H9 (cell line): ENCODE measurements at regions not wholly inside any gene's neighbourhood (a gene's known extent, or its start where the extent isn't known, plus 50 kb on each side); places are given as distances from the start of the nearest gene placed in this dataset.

ENCODE experiments used
- DNase-seq: peaks from one replicate; pipeline ENCODE4 v3.0.0-alpha.2; 2017
- H2AFZ ChIP-seq: one replicate; pipeline ENCODE4 v1.6.1; 2013; ENCODE audit warnings: mild to moderate bottlenecking, low read length, control low read depth, moderate library complexity
- H2AK5ac ChIP-seq: 2 replicates; pipeline ENCODE4 v1.6.1; 2013; ENCODE audit warnings: low read length, control low read depth, mixed read lengths; ENCODE audit not compliant: insufficient read length
- H2BK120ac ChIP-seq: one replicate; pipeline ENCODE4 v1.6.1; 2013; ENCODE audit warnings: low read depth, mild to moderate bottlenecking, low read length, control low read depth, inconsistent platforms; ENCODE audit not compliant: poor library complexity, severe bottlenecking
- H2BK12ac ChIP-seq: 2 replicates; pipeline ENCODE4 v1.6.1; 2013; ENCODE audit warnings: low read length, control low read depth, mixed read lengths, low read depth; ENCODE audit not compliant: insufficient read length
- H2BK15ac ChIP-seq: 2 replicates; pipeline ENCODE4 v1.6.1; 2013; ENCODE audit warnings: low read depth, low read length, control low read depth
- H2BK20ac ChIP-seq: one replicate; pipeline ENCODE4 v1.6.1; 2013; ENCODE audit warnings: low read depth, mild to moderate bottlenecking, low read length, control low read depth, inconsistent platforms; ENCODE audit not compliant: poor library complexity, severe bottlenecking
- H2BK5ac ChIP-seq: 2 replicates; pipeline ENCODE4 v1.6.1; 2013; ENCODE audit warnings: low read length, control low read depth, mixed read lengths; ENCODE audit not compliant: insufficient read length
- H3K14ac ChIP-seq: 2 replicates; pipeline ENCODE4 v1.6.1; 2013; ENCODE audit warnings: low read length, control low read depth; ENCODE audit not compliant: insufficient read depth
- H3K18ac ChIP-seq: 2 replicates; pipeline ENCODE4 v1.6.1; 2013; ENCODE audit warnings: low read depth, mild to moderate bottlenecking, mixed read lengths, low read length, control low read depth; ENCODE audit not compliant: insufficient read length
- H3K23ac ChIP-seq: 2 replicates; pipeline ENCODE4 v1.6.1; 2013; ENCODE audit warnings: low read length, control low read depth, mixed read lengths, low read depth; ENCODE audit not compliant: insufficient read length
- H3K23me2 ChIP-seq: 2 replicates; pipeline ENCODE4 v1.6.1; 2013; ENCODE audit warnings: low read depth, mild to moderate bottlenecking, mixed read lengths, low read length, control low read depth; ENCODE audit not compliant: insufficient read length, poor library complexity, severe bottlenecking
- H3K27ac ChIP-seq: 2 replicates; pipeline ENCODE4 v1.5.1; 2013; ENCODE audit warnings: low read length, control low read depth, mixed read lengths, low read depth; ENCODE audit not compliant: insufficient read length
- H3K27me3 ChIP-seq: 2 replicates; pipeline ENCODE4 v1.6.1; 2013; ENCODE audit warnings: low read length, control low read depth, inconsistent platforms; ENCODE audit not compliant: insufficient read depth
- H3K4ac ChIP-seq: 2 replicates; pipeline ENCODE4 v1.6.1; 2013; ENCODE audit warnings: low read depth, mild to moderate bottlenecking, control low read depth, inconsistent platforms, low read length, moderate library complexity
- H3K4me1 ChIP-seq: 2 replicates; pipeline ENCODE4 v1.6.1; 2013; ENCODE audit warnings: low read length, control low read depth, inconsistent platforms; ENCODE audit not compliant: insufficient read depth
- H3K4me2 ChIP-seq: 2 replicates; pipeline ENCODE4 v1.6.1; 2013; ENCODE audit warnings: low read length, control low read depth, mixed read lengths; ENCODE audit not compliant: insufficient read length, insufficient read depth
- H3K56ac ChIP-seq: 2 replicates; pipeline ENCODE4 v1.6.1; 2013; ENCODE audit warnings: low read depth, mild to moderate bottlenecking, mixed read lengths, low read length, control low read depth; ENCODE audit not compliant: insufficient read length
- H3K79me1 ChIP-seq: 2 replicates; pipeline ENCODE4 v1.6.1; 2013; ENCODE audit warnings: low read depth, mild to moderate bottlenecking, moderate library complexity, low read length, control low read depth, inconsistent platforms; ENCODE audit not compliant: insufficient read depth, poor library complexity, severe bottlenecking
- H3K79me2 ChIP-seq: 2 replicates; pipeline ENCODE4 v1.6.1; 2013; ENCODE audit warnings: low read length, control low read depth, inconsistent platforms; ENCODE audit not compliant: insufficient read depth
- H3K9ac ChIP-seq: 2 replicates; pipeline ENCODE4 v1.6.1; 2013; ENCODE audit warnings: low read length, control low read depth, mixed read lengths; ENCODE audit not compliant: insufficient read length; ENCODE audit errors: extremely low read depth
- H3K9me3 ChIP-seq: one replicate; pipeline ENCODE4 v1.6.1; 2013; ENCODE audit warnings: low read depth, low read length, inconsistent platforms; ENCODE audit not compliant: control insufficient read depth
- H3T11ph ChIP-seq: one replicate; pipeline ENCODE4 v1.6.1; 2013; ENCODE audit warnings: mild to moderate bottlenecking, low read length, control low read depth, inconsistent platforms
- H4K20me1 ChIP-seq: one replicate; pipeline ENCODE4 v1.6.1; 2013; ENCODE audit not compliant: control insufficient read depth, insufficient read length, insufficient read depth
- H4K5ac ChIP-seq: 2 replicates; pipeline ENCODE4 v1.6.1; 2013; ENCODE audit warnings: low read depth, mild to moderate bottlenecking, mixed read lengths, low read length, control low read depth; ENCODE audit not compliant: insufficient read length
- H4K8ac ChIP-seq: replicated peaks from 2 replicates; pipeline ENCODE4 v1.6.1; 2013; ENCODE audit warnings: low read length, control low read depth, mixed read lengths, low read depth; ENCODE audit not compliant: insufficient read length
- H4K91ac ChIP-seq: 2 replicates; pipeline ENCODE4 v1.6.1; 2013; ENCODE audit warnings: low read depth, mild to moderate bottlenecking, moderate library complexity, mixed read lengths, low read length, control low read depth; ENCODE audit not compliant: insufficient read length
- H3K27ac Mint-ChIP-seq, 3 experiments: 2 replicates in 2 of 3; 3 replicates in 1 of 3; pipeline ENCODE4 v1.8.0; 2020 to 2021; ENCODE audit warnings: mixed read lengths in 3 of 3, mild to moderate bottlenecking in 1 of 3, moderate library complexity in 1 of 3
- H3K27me3 Mint-ChIP-seq: 2 replicates; pipeline ENCODE4 v1.8.0; 2021; ENCODE audit warnings: low read depth, mild to moderate bottlenecking, moderate library complexity, mixed read lengths
- H3K36me3 Mint-ChIP-seq, 3 experiments: 2 replicates in 2 of 3; 3 replicates in 1 of 3; pipeline ENCODE4 v1.8.0; 2020 to 2021; ENCODE audit warnings: low read depth in 3 of 3, mixed read lengths in 3 of 3; ENCODE audit not compliant: insufficient read depth in 1 of 3
- H3K4me1 Mint-ChIP-seq, 2 experiments: 2 replicates each; pipeline ENCODE4 v1.8.0; 2020; ENCODE audit warnings: mixed read lengths in 2 of 2
- H3K4me3 Mint-ChIP-seq, 2 experiments: 2 replicates in 1 of 2; 3 replicates in 1 of 2; pipeline ENCODE4 v1.8.0; 2020 to 2021; ENCODE audit warnings: mild to moderate bottlenecking in 2 of 2, mixed read lengths in 2 of 2, moderate library complexity in 1 of 2
- H3K9me3 Mint-ChIP-seq, 2 experiments: 2 replicates in 1 of 2; 3 replicates in 1 of 2; pipeline ENCODE4 v1.8.0; 2020; ENCODE audit warnings: mild to moderate bottlenecking in 2 of 2, mixed read lengths in 2 of 2, moderate library complexity in 1 of 2
- CTCF ChIP-seq: fragments of 200-600 bp; sonication (generic); conservative IDR thresholded peaks from 3 replicates; pipeline ENCODE4 v1.8.0; 2021; ENCODE audit warnings: antibody characterized with exemption, mild to moderate bottlenecking
- WGBS: extraction: QIAGEN DNeasy Blood & Tissue Kit; methylation state at CpG from one replicate; pipeline ENCODE4 v1.1.7; 2013; ENCODE audit warnings: missing lambda C conversion rate, low lambda C conversion rate, mixed read lengths; ENCODE audit not compliant: insufficient read length; ENCODE audit errors: extremely low coverage; 5-methylcytosine and 5-hydroxymethylcytosine counted together

- Mint-ChIP-seq H3K4me1 (peaks cover 3 to 6% of the 10 kb centered on the region in 2 experiments; a peak in 2 of 4 replicates), H3K27me3 (no peaks in the 10 kb centered on the region), H3K27ac (no peak overlapping the region; a peak in 1 of 7 replicates), H3K4me3 (no peak overlapping the region), H3K36me3 (0 out of 7 replicates have a peak, but pooled peaks cover 0 to 2% (median 0%) of the 10 kb centered on the region in 3 experiments), H3K9me3 (peaks cover 4 to 5% of the 10 kb centered on the region in 2 experiments; a peak in 3 of 5 replicates)
- Histone ChIP-seq H2BK120ac (no peak overlapping the region), H3K4ac (no peak overlapping the region), H4K8ac (no peak overlapping the region), H2BK12ac (no peak overlapping the region), H3K9ac (no peak overlapping the region), H3K23ac (no peak overlapping the region), H3K27ac (no peak overlapping the region), H3K9me3 (no peaks in the 10 kb centered on the region), H2AFZ (no peak overlapping the region), H2BK20ac (no peak overlapping the region), H2BK5ac (no peak overlapping the region), H3K79me2 (no peaks in the 10 kb centered on the region), H4K5ac (no peak overlapping the region), H3K4me2 (no peak overlapping the region), H2BK15ac (no peak overlapping the region), H3K56ac (no peak overlapping the region), H2AK5ac (no peak overlapping the region), H3T11ph (no peak overlapping the region), H3K23me2 (no peaks in the 10 kb centered on the region), H3K4me1 (0 out of 2 replicates have a peak, but pooled peaks cover 1% of the 10 kb centered on the region), H3K27me3 (no peaks in the 10 kb centered on the region), H3K79me1 (no peaks in the 10 kb centered on the region), H3K14ac (no peak overlapping the region), H4K91ac (no peak overlapping the region), H3K18ac (no peak overlapping the region), H4K20me1 (no peaks in the 10 kb centered on the region)
- no peak for DNase-seq
- TF ChIP-seq CTCF: no peak
- no CpG with 5 or more reads among the region's 4 CpGs for WGBS
These were observed 1465.7 kb upstream of the DIAPH2 start for GRCh38 chrX:95218976-95219375.
